Natural killer cell (primary cell): ENCODE measurements at regions not wholly inside any gene's neighbourhood (a gene's known extent, or its start where the extent isn't known, plus 50 kb on each side); places are given as distances from the start of the nearest gene placed in this dataset.

Experiments used
- ATAC-seq, 3 donors: fragments of 150-1000 bp in 2 of 3; fragments of 200-7000 bp in 1 of 3; cut with Tn5 transposase; 1 replicate in 1 of 3; 2 replicates in 2 of 3; pipeline ENCODE4 v1.10.0; 2021; ENCODE audit warnings: mild to moderate bottlenecking in 2 of 3, moderate library complexity in 2 of 3
- DNase-seq, 2 donors: peaks; one replicate each; pipeline versions ENCODE4 v3.0.0 to v3.0.0-alpha.2; 2013 to 2021; ENCODE audit warnings: mixed read lengths in 1 of 2
- H3K27ac ChIP-seq: one replicate; pipeline ENCODE4 v1.5.1; 2013; ENCODE audit warnings: mild to moderate bottlenecking, low read length
- H3K27me3 ChIP-seq: one replicate; pipeline ENCODE4 v1.6.1; 2013; ENCODE audit warnings: low read length; ENCODE audit not compliant: control insufficient read depth, insufficient read depth
- H3K36me3 ChIP-seq: one replicate; pipeline ENCODE4 v1.6.1; 2013; ENCODE audit warnings: low read length; ENCODE audit not compliant: control insufficient read depth, insufficient read depth
- H3K4me1 ChIP-seq: one replicate; pipeline ENCODE4 v1.6.1; 2013; ENCODE audit warnings: low read length; ENCODE audit not compliant: control insufficient read depth, insufficient read depth
- H3K4me3 ChIP-seq: one replicate; pipeline ENCODE4 v1.5.1; 2013; ENCODE audit warnings: low read length
- H3K9me3 ChIP-seq: one replicate; pipeline ENCODE4 v1.6.1; 2013; ENCODE audit warnings: low read length; ENCODE audit not compliant: control insufficient read depth, insufficient read depth
- H3K27ac Mint-ChIP-seq, 2 donors: one replicate each; pipeline ENCODE4 v1.8.0; 2022; ENCODE audit warnings: mild to moderate bottlenecking in 2 of 2, mixed read lengths in 2 of 2, moderate library complexity in 1 of 2
- H3K27me3 Mint-ChIP-seq, 2 donors: one replicate each; pipeline ENCODE4 v1.8.0; 2022; ENCODE audit warnings: low read depth in 2 of 2, mixed read lengths in 2 of 2
- H3K36me3 Mint-ChIP-seq: one replicate; pipeline ENCODE4 v1.8.0; 2022; ENCODE audit warnings: mixed read lengths
- H3K4me1 Mint-ChIP-seq, 2 donors: one replicate each; pipeline ENCODE4 v1.8.0; 2022; ENCODE audit warnings: mixed read lengths in 2 of 2
- H3K4me3 Mint-ChIP-seq: one replicate; pipeline ENCODE4 v1.8.0; 2022; ENCODE audit warnings: mild to moderate bottlenecking, moderate library complexity, mixed read lengths
- H3K9me3 Mint-ChIP-seq, 2 donors: one replicate each; pipeline ENCODE4 v1.8.0; 2022; ENCODE audit warnings: mixed read lengths in 2 of 2
- CTCF ChIP-seq: fragments of 200-600 bp; IDR thresholded peaks from one replicate; pipeline ENCODE4 v1.8.0; 2022; ENCODE audit warnings: antibody characterized with exemption
- WGBS: methylation state at CpG from one replicate; pipeline ENCODE4 v1.1.7; 2013; ENCODE audit warnings: missing lambda C conversion rate; ENCODE audit not compliant: insufficient coverage; 5-methylcytosine and 5-hydroxymethylcytosine counted together
- intact Hi-C: fragments of 100-400 bp; cut with micrococcal nuclease; formaldehyde crosslinking; loops from one replicate; pipeline ENCODE4 v1.14.2; 2022

DNA sequence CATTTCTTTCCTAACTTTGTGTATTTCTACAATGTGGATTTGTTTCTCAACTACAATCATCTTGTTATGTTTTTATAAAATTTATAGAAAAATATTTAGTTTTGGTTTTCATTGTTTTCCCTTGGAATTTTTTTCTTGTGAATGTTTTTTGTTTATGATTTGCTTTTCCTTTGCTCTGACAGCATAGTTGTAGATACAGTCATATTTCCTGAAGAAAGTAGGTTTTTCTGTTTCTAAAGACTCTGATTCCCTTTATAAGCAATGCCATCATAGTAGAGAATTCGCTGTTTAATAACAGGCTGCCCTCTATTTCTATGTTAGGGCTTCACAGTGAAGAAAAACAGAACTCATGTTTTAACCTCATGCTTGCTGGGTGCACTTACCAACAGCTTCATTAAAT lies 482.3 kb downstream of the ZBBX start:
- H3K27ac Mint-ChIP-seq = no peak overlapping the region
- WGBS = 14% methylated on average over 1 of the region's 1 CpG
- Histone ChIP-seq H3K27me3 (no peaks in the 10 kb centered on the region), H3K4me3 (no peak overlapping the region), H3K4me1 (no peaks in the 10 kb centered on the region), H3K36me3 (no peaks in the 10 kb centered on the region), H3K9me3 (no peaks in the 10 kb centered on the region), H3K27ac (no peak overlapping the region)
- intact Hi-C loops = no loop called here
- H3K36me3 Mint-ChIP-seq = peaks cover 9% of the 10 kb centered on the region
- no peak for TF ChIP-seq CTCF
- no peaks in the 10 kb centered on the region for H3K4me1 Mint-ChIP-seq
- no peak for DNase-seq
- H3K27me3 Mint-ChIP-seq = no peaks in the 10 kb centered on the region
- no peak overlapping the region for H3K4me3 Mint-ChIP-seq
- peaks cover 14 to 22% of the 10 kb centered on the region in 2 donors for H3K9me3 Mint-ChIP-seq
- no peak for ATAC-seq

GRCh38 chr3:166889241-166889640 lies 490.9 kb downstream of the ZBBX start:
- no peaks in the 10 kb centered on the region for H3K36me3 Mint-ChIP-seq
- Histone ChIP-seq H3K9me3 (peaks cover 7% of the 10 kb centered on the region), H3K27ac (no peak overlapping the region), H3K36me3 (no peaks in the 10 kb centered on the region), H3K4me1 (no peaks in the 10 kb centered on the region), H3K27me3 (no peaks in the 10 kb centered on the region), H3K4me3 (no peak overlapping the region)
- no peaks in the 10 kb centered on the region for H3K27me3 Mint-ChIP-seq
- H3K9me3 Mint-ChIP-seq = peaks cover 3 to 5% of the 10 kb centered on the region in 2 donors
- ATAC-seq = no peak
- H3K4me1 Mint-ChIP-seq = no peaks in the 10 kb centered on the region
- WGBS = 59% methylated on average over 2 of the region's 2 CpGs
- intact Hi-C loops = no loop called here
- no peak overlapping the region for H3K4me3 Mint-ChIP-seq
- no peak for TF ChIP-seq CTCF
- H3K27ac Mint-ChIP-seq = no peak overlapping the region
- no peak for DNase-seq

- Mint-ChIP-seq H3K4me1 (no peaks in the 10 kb centered on the region), H3K4me3 (no peak overlapping the region), H3K27ac (no peak overlapping the region), H3K9me3 (peaks cover 10 to 18% of the 10 kb centered on the region in 2 donors), H3K36me3 (peaks cover 10% of the 10 kb centered on the region), H3K27me3 (no peaks in the 10 kb centered on the region)
- Histone ChIP-seq H3K4me3 (no peak overlapping the region), H3K27ac (no peak overlapping the region), H3K9me3 (no peaks in the 10 kb centered on the region), H3K27me3 (no peaks in the 10 kb centered on the region), H3K4me1 (no peaks in the 10 kb centered on the region), H3K36me3 (no peaks in the 10 kb centered on the region)
- TF ChIP-seq CTCF = no peak
- ATAC-seq = no peak
- intact Hi-C loops = no loop called here
- no CpG with 5 or more reads among the region's 2 CpGs for WGBS
- DNase-seq = no peak
Measured at GRCh38 chr3:166879661-166880060, 500.4 kb downstream of the ZBBX start.

GRCh38 chr3:166877971-166878370 lies 502.1 kb downstream of the ZBBX start:
- H3K27ac ChIP-seq = no peak overlapping the region
- H3K27me3 Mint-ChIP-seq = no peaks in the 10 kb centered on the region

More at GRCh38 chr3:166877971-166878370, 502.1 kb downstream of the ZBBX start:
- H3K27ac Mint-ChIP-seq = no peak overlapping the region
- H3K4me1 ChIP-seq = no peaks in the 10 kb centered on the region
- DNase-seq (no peak), ATAC-seq (no peak)
- no peaks in the 10 kb centered on the region for H3K4me1 Mint-ChIP-seq
- intact Hi-C loops = no loop called here
- peaks cover 11 to 18% of the 10 kb centered on the region in 2 donors for H3K9me3 Mint-ChIP-seq
- H3K9me3 ChIP-seq = peaks cover 2% of the 10 kb centered on the region
- peaks cover 10% of the 10 kb centered on the region for H3K36me3 Mint-ChIP-seq
- no peak overlapping the region for H3K4me3 Mint-ChIP-seq
- H3K36me3 ChIP-seq = no peaks in the 10 kb centered on the region
- H3K27me3 ChIP-seq = no peaks in the 10 kb centered on the region
- TF ChIP-seq CTCF = no peak
- no peak overlapping the region for H3K4me3 ChIP-seq
